GM21529 (cell line): ENCODE measurements at regions not wholly inside any gene's neighbourhood (a gene's known extent, or its start where the extent isn't known, plus 50 kb on each side); places are given as distances from the start of the nearest gene placed in this dataset.
A peak's percentile ranks its signal among the peaks of the same experiment; 100 is the strongest.
"Not testable (repeated sequence)": the region's sequence is repeated elsewhere in the genome, so short reads cannot be mapped to it uniquely, and the experiment has no call there.

Experiments
- ATAC-seq: cut with Tn5 transposase; IDR thresholded peaks from one replicate; pipeline ENCODE4 v1.9.1; 2021; ENCODE audit not compliant: unreplicated experiment

DNA sequence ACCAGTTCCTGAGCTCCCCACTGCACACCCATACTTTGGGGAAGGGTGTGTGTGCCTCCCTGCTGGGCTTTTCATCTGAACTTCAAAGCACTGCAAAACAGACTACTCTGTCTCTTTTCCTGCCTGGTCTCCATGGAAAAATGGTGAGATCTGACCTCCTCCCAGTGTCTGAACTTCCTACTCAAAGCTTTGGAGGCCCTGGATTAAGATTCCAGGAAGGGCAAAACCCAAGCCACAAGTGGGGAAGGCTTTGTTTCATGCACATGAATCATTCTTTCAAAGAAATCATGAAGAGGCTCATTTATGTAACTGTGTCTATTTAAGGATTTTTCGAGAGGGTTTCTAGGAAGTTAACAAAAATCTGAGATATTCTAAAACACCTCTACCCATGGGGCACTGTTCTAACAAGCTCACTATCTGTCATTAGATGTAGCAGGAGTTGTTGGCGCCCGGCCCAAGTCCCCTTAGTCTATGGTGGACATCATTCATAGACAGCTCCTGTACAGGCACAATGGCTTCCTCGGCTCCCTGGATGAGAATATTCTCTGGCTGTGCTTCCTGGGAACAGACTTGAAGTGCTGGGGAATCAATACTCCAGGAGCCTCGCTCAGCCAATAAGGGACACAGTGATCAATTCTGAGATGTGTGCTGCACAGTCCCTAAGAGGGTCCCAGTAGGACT, 224.0 kb downstream of the KTN1 start:
- no peak for ATAC-seq

DNA sequence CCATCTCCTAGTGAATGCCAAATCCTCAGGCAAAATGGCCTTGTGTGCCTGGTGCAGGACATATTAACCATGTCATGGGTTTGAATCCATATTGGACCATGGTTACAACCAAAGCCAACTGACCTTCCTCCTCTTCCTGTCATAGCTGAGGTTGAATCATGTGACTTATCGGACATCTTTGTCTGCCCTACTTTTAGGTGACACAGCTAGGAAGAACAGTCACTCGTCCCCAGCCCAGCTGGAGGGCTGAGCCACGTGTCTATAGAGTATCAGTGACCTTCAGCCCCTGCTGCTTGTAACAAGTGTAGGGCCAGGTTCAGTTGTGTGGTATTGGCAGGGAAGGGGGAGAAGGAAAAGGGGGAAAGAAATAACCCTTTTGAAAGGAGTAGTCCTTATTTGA, 225.2 kb downstream of the KTN1 start:
- ATAC-seq: no peak

DNA sequence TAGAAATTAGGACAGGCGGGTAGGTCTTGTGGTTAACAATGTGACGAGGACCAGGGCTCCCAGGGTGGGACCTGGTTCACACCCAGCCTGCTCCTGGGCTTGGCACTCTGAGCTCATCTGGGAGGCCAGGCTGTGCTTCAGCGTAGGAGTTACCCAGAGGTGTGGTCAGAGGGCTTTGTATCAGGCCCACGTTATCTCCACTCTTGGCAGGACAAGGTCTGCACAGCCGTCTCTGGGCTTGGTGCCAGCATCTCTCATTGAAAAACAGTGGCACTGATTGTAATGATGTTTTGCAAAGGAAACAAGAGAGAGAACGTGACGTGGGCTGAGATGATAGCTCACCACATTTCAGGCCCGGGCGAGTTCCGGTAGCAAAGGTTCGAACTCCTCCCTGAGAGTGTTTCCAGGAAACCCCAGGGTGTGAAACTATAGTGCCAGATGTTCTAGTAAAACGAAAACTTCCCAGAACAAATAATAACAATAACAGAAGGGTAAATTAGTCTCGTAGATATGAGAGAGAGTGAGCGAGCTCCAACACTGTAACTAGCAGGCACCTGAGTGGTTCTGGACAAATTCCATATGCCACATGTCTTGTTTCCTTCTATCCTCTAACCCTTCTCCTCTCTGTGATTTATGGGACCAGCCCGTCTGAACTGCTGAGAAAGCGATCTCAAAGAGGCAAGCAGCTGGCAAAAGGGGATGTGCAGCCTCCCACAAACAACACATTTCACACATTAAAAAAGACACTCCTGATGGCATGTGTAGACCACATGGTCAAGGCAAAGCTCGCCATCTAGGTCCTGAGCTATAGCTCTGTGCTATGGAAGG, 227.3 kb downstream of the KTN1 start:
- ATAC-seq: peak; percentile 81

DNA sequence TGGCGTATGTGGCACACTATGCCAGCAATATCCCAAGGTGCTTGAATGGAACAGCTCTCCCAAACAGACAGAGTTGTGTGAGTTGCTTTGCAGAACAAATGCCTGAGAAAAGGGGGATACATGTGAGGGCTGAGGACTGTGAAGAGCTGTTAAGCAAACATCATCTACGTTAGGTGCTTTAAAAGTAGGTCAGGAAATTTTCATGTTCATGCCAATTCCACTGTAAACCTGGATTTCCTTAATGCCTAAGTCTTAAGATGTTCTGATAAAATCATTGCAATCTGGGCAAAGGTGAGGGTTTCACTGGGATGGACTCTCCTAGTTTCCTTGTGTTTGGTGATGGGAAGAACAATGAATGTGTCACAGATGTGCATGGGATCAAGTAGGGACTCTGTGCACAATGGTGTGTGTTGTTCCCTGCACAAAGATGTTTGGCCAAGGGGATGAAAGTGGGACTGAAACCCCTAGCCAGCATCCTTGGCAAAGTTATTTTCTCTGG, 227.9 kb downstream of the KTN1 start:
- ATAC-seq: no peak

DNA sequence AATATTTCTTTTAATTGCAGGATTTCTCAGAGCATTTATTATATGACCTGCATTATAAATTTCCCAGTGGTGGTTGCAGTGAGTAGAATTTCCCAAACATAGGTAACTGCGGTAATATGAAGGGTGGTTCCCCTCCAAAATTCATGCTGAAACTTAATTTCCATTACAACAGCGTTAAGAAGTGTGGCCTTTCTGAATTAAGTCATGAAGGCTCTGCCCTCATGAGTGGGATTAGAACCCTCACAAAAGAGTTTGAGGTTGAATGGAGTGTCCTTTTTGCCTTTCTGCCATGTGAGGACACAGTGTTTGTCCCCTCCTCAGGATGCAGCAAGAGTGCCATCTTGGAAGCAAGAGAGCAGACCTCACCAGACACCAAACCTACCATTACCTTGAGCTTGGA, 233.6 kb downstream of the KTN1 start:
- no peak for ATAC-seq

DNA sequence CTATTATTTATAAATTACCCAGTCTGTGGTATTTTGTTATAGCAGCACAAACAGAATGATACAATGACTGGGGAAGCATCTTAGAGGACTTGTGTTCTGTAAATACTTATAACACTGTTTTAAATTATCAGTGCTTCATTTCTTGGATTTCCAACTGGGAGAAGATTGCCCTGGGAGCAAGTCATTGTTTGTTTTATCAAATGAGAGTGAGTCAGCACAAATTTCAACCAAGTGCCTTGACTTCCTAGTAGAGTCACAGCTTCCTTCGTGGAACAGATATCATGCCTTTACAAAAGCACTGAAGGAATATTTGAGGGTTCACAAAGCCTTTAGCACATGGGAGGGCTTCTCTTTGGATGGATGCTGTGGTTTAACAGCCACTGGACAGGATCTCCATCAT, 234.1 kb downstream of the KTN1 start:
- no peak for ATAC-seq

DNA sequence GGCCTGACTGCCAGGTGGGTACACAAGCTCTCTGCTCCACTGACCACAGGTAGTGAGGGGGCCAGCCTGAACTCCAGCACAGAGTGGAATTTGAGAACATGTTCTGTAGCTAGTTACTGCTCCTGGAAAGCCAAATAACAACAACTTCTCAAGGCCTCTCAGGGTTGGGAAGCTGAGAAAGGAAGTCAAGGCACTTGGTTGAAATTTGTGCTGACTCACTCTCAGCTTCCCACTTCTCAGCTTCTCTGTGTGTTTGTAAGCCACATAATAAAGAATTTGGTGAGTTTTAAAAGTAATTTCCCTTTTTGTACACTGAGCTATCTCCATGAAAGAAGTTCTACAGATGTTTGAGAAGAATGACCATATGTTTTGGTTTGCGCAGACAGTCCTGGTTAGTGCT, 234.9 kb downstream of the KTN1 start:
- ATAC-seq: no peak

DNA sequence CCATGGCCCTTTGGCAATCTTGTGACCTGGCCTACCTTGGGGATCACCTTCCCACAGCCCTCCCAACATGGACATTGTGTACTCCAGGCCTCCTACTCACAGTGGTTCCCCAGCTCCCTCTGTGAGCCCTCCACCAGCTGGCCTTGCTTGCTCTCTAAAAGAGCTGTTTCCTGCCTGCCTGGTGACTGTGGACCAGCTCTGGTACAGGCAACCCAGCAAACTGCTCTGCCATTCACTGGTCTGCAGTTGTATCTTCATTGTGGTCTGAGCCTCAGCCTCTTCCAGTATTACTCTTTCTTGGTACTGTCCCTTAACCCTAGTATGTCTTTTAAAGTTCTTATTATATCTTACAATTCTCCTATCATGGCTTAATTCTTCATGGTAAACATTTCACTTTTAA, 236.2 kb downstream of the KTN1 start:
- no peak for ATAC-seq

DNA sequence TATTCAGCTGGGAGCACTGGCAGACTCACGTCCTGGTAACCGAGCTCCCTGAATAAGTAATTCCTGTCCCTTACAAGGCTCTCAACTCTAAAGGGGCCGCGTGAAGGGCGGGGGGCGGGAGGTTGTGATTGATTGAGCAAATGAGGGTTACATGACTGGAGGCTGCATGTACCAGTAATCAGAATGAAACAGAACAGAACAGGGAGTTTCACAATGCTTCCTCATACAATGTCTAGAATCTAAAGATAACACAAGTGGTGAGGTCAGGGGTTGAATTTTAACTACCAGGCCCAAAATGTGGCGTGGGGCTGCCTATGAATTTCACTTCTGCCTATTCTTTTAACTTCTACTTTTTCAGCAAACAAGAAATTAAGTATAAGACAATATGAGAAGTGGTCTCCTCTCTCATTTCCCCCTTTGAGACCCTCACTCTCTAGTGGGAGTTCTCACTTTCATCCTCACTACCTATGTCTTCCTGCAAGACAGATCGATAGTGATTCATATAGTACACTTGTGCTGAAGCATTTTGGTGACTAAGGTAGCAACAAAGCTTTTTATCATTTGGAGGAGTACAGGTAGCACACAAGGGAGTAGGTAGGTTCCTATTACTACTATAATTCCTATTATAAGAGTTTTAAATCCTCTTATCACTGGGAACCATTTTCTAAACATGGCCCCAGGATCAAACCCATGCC, 239.8 kb downstream of the KTN1 start:
- ATAC-seq: peak; percentile 87

DNA sequence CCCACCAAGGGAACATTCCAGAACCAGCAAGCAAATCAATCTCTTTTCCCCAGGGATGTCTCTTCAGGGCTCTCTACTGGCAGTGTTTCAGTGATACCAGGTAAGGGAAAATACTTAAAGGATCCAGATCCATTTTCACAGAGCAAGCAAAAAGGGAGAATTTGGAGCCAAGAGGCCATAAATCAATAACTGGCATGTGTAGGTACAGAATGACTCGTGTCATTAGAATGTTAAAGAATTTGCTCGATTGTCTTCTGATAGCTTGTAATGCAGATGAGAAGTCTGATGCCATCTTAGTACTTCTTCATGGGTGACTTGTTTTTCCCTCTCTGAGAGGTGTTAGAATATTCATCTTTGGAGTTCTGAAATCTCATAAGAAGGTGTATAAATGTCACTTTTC, 242.9 kb downstream of the KTN1 start:
- ATAC-seq: no peak

DNA sequence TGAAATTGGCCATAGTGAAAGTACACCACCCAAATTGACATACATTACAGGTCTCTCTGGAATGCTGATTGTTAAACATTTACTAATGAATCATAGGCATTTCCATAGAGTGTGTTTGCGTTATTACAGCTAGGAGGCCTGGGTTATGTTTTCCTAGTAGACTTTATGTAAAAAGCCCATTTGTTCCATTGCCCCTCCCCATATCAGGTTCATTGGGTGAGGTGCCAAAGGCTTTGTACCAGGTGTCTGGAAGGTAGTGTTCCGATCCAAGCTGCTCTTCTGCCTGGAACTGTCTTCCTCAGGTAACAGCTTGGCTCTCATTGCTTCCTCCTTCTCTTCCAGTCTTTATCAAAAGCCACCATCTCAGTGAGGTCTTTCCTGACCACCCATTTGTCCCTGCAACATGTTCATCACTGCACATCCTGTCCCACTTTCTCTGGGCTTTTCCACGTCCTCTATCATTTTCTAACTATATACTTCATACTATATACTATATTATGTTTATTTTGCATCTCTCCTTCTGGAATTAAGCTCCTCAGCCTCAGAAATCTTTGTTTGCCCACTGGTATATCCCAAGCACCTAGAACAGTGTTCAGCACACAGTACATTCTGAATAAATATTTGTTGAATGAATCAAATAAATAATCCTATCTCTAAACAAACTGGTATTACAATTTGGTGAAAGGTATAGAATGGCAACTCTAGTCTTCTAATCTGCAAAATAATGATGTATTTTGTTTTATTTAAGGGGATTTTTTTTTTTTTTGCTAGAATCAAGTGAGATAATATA, 252.3 kb downstream of the KTN1 start:
- ATAC-seq: no peak

DNA sequence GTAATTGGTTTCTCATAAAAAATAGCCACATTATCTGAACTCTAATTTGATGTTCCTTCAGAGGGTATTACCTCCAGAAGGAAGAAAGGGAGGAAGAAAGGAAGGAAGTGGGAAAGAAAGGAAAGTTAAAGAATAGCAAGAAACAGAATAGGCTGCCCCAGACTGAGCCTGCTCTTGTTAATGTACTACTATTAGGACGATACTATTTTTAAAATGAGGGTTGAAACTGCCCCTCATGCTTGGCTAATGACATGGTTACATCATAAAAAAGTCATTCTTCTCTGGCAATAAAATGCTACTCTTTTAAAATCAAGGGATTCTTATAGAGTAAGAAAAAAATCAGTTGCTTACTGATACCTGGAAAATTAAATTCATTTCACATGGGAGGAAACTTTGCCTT, 253.0 kb downstream of the KTN1 start:
- no peak for ATAC-seq

DNA sequence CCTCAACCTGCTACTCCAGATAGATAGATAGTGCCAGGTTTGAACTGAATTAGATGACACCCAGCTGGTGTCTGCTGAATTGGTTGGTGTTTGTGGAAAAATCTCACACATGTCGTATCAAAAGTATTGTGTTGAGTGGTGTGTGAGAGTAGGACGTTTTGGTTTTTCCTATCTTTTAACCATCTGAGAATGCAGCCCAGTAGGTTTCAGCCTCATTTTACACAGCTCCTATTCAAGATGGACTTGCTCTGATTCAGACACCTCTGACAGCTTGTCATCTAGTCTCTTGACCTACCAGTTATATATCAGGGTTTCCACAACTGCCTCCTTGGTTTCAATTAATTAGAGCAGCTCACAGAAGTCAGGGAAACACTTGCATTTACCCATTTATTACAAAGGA, 254.4 kb downstream of the KTN1 start:
- no peak for ATAC-seq

DNA sequence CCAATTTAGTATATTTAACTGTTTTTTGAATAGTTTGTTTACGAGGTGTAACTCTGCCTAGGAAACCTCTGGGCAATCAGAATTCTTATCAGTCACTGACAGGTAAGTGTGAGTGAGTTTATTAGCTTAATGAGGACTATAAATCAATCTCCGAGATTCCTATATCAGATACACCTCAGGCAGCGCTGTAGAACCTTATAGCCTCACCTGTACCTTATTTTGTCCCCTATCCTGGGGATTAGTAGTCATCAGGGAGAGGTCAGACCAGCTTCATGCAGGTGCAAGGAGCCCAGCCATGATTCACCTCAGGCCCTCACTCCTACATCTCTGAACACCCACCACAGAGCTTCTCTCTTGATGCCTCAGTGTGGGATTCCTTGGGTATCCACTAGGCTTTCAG, 256.0 kb downstream of the KTN1 start:
- ATAC-seq: no peak

DNA sequence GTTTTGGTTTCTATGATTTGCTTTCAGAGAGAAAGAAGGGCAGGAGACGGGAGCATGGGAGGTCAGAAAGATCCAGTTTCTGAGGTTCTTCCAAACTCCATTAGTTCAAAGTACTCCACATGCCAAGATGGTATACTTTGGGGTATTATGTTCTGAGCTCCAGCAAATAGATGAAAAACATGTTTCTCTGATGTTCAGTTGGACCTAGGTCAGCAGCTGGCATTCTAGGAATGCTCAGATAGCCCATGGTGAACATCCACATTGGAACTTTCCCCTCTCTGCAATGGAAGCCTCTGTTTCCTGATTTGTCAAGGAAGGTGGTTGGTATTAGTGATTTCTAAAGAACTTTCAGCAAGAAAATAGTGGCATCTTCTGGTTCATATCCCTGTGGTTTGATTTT, 257.5 kb downstream of the KTN1 start:
- no peak for ATAC-seq

DNA sequence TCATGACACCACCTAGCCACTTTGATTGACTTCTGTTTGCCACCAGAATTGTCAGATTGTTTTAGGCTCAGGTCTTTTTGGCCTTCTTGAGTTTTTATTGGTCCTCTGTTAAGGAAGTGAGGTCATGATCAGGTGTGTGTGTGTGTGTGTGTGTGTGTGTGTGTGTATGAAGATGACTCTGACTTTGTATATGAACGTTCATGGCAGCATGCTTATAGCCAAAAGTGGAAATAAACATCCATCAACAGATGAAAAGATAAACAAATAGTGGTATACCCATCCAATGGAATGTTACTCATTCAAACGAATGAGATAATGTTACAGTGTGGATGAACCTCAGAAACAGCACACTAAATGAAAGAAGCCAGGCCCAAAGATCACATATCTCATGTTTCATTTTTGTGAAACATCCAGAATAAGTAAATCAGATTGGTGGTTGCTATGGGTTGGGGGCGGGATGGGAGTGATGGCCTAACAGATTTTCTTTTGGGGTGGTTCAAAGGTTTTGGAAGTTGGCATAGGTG, 258.6 kb downstream of the KTN1 start:
- no peak for ATAC-seq

DNA sequence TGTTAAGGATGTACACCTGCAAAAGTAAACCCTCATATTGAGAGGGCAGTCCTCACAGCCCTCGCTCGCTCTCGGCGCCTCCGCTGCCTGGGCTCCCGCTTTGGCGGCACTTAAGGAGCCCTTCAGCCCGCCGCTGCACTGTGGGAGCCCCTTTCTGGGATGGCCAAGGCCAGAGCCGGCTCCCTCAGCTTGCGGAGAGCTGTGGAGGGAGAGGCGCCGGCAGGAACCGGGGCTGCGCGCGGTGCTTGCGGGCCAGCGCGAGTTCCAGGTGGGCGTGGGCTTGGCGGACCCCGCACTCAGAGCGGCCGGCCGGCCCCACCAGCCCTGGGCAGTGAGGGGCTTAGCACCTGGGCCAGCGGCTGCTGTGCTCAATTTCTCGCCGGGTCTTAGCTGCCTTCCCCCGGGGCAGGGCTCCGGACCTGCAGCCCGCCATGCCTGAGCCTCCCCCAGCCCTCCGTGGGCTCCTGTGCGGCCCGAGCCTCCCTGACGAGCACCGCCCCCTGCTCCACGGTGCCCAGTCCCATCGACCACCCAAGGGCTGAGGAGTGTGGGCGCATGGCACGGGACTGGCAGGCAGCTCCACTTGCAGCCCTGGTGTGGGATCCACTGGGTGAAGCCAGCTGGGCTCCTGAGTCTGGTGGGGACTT, 259.4 kb downstream of the KTN1 start:
- ATAC-seq: not testable (repeated sequence)

DNA sequence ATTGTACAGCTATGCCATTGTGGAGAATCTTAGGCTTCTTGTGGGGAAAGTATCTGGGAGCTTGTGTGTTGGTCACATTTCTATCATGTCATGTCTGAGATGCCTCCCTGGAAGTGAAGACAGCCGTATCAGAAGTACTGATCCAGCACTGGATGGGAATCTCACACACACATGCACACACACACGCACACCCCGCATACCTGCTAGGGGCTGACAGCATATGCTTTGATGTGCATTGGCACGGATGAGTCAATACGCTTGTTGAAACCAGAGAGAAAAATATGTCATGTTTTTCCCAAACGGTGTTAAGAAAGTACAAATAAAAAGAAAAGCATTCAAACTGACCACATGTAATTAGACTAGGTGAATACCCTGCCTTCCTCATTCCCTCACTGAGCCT, 260.8 kb downstream of the KTN1 start:
- no peak for ATAC-seq

DNA sequence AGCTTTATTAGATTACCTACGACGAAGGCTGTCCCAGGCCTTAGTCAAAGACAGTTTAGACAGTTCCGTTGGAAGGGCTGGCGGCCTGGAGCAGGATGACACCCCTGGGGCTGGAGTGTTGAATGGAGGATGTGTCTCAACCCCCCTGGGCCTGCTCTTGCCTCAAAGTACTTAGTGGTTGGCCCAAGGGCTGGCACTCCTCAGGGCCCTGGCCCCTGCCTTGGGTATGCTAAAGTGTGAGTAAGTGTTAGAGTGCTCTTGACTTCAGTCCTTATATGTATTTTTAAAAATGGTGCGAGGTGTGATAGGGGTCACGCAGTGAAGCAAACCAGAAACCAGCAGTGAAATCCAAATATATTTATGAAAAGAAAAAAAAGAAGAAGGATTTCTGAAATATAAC, 261.6 kb downstream of the KTN1 start:
- no peak for ATAC-seq

DNA sequence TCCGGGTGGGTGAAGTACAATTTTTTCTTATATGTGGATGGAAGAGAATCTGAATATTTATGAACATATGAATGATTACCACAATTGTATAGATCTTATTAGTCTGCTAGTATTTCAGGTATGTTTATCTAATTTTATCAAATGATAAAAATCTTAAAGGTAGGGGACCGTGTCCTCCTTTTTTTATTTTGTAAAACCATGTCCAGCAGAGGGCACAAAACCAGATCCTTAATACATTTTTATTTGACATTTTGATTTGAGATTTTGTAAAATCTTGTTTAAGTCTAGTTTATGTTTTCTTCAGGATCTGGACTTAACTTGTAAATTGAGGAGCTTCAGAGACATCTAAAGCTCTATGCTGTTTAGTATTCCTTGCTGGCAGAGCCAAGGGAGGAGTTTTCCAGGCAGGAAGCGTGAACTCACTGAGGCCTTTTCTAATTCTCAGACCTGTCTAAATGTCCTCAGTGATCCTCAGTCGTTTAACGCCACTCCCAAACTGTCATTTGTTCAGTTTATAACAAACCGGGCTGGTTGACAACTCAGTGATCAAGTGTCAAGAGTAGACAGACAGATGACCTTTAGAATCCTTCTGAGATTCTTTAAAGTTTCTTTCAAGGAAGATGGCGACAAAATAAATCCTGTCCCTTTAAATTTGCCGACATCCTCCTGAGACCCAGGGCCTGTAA, 263.9 kb downstream of the KTN1 start:
- no peak for ATAC-seq
